Neural cell (in vitro differentiated cells): ENCODE measurements at regions not wholly inside any gene's neighbourhood (a gene's known extent, or its start where the extent isn't known, plus 50 kb on each side); places are given as distances from the start of the nearest gene placed in this dataset.

Source experiments
- EP300 ChIP-seq: fragments of 450-650 bp; conservative IDR thresholded peaks from 2 replicates; pipeline ENCODE4 v1.6.1; 2014; ENCODE audit warnings: antibody characterized with exemption, mild to moderate bottlenecking, moderate library complexity; ENCODE audit not compliant: poor library complexity, severe bottlenecking
- EZH2 ChIP-seq: fragments of 200-600, 300-800 bp; shearing (Covaris generic), sonication (generic); IDR thresholded peaks from 2 replicates; pipeline ENCODE4 v1.6.1; 2014; ENCODE audit warnings: antibody characterized with exemption, low read length, borderline replicate concordance, mild to moderate bottlenecking; ENCODE audit not compliant: insufficient read depth, poor library complexity, severe bottlenecking
- MXI1 ChIP-seq: fragments of 450-650 bp; conservative IDR thresholded peaks from 2 replicates; pipeline ENCODE4 v1.6.1; 2014; ENCODE audit warnings: antibody characterized with exemption, mild to moderate bottlenecking; ENCODE audit not compliant: poor library complexity, severe bottlenecking
- POLR2AphosphoS5 ChIP-seq: IDR thresholded peaks from 2 replicates; pipeline ENCODE4 v1.6.1; 2012
- SMC3 ChIP-seq: fragments of 450-650 bp; conservative IDR thresholded peaks from 2 replicates; pipeline ENCODE4 v1.6.1; 2014; ENCODE audit warnings: antibody characterized with exemption, mild to moderate bottlenecking, moderate library complexity; ENCODE audit not compliant: poor library complexity
- TAF1 ChIP-seq: IDR thresholded peaks from 2 replicates; pipeline ENCODE4 v1.6.1; 2012; ENCODE audit warnings: low read depth
- TF ChIP-seq, protein P1 (sequence below): fragments of 450-650 bp; IDR thresholded peaks from 2 replicates; pipeline ENCODE4 v1.5.1; 2014; ENCODE audit warnings: antibody characterized with exemption, mild to moderate bottlenecking, moderate library complexity; ENCODE audit not compliant: poor library complexity, severe bottlenecking
- TF ChIP-seq, protein P2 (sequence below): IDR thresholded peaks from 2 replicates; pipeline ENCODE4 v1.6.1; 2012; ENCODE audit warnings: borderline replicate concordance

- TF ChIP-seq EP300 (no peak), EZH2 (no peak), POLR2AphosphoS5 (no peak), TAF1 (no peak), SMC3 (no peak), MXI1 (no peak)
- TF ChIP-seq, protein P1, sequence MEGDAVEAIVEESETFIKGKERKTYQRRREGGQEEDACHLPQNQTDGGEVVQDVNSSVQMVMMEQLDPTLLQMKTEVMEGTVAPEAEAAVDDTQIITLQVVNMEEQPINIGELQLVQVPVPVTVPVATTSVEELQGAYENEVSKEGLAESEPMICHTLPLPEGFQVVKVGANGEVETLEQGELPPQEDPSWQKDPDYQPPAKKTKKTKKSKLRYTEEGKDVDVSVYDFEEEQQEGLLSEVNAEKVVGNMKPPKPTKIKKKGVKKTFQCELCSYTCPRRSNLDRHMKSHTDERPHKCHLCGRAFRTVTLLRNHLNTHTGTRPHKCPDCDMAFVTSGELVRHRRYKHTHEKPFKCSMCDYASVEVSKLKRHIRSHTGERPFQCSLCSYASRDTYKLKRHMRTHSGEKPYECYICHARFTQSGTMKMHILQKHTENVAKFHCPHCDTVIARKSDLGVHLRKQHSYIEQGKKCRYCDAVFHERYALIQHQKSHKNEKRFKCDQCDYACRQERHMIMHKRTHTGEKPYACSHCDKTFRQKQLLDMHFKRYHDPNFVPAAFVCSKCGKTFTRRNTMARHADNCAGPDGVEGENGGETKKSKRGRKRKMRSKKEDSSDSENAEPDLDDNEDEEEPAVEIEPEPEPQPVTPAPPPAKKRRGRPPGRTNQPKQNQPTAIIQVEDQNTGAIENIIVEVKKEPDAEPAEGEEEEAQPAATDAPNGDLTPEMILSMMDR = no peak
- TF ChIP-seq, protein P2, sequence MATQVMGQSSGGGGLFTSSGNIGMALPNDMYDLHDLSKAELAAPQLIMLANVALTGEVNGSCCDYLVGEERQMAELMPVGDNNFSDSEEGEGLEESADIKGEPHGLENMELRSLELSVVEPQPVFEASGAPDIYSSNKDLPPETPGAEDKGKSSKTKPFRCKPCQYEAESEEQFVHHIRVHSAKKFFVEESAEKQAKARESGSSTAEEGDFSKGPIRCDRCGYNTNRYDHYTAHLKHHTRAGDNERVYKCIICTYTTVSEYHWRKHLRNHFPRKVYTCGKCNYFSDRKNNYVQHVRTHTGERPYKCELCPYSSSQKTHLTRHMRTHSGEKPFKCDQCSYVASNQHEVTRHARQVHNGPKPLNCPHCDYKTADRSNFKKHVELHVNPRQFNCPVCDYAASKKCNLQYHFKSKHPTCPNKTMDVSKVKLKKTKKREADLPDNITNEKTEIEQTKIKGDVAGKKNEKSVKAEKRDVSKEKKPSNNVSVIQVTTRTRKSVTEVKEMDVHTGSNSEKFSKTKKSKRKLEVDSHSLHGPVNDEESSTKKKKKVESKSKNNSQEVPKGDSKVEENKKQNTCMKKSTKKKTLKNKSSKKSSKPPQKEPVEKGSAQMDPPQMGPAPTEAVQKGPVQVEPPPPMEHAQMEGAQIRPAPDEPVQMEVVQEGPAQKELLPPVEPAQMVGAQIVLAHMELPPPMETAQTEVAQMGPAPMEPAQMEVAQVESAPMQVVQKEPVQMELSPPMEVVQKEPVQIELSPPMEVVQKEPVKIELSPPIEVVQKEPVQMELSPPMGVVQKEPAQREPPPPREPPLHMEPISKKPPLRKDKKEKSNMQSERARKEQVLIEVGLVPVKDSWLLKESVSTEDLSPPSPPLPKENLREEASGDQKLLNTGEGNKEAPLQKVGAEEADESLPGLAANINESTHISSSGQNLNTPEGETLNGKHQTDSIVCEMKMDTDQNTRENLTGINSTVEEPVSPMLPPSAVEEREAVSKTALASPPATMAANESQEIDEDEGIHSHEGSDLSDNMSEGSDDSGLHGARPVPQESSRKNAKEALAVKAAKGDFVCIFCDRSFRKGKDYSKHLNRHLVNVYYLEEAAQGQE = no peak
Measured at GRCh38 chr10:9994131-9994530, 1023.5 kb upstream of the CELF2 start.
